Activated CD8-positive, alpha-beta memory T cell treated with anti-CD3 and anti-CD28 coated beads, Interleukin-2, amount 50 U/mL, for 24 hours (primary cell): ENCODE measurements at regions not wholly inside any gene's neighbourhood (a gene's known extent, or its start where the extent isn't known, plus 50 kb on each side); places are given as distances from the start of the nearest gene placed in this dataset.
A peak's percentile ranks its signal among the peaks of the same experiment; 100 is the strongest.

Experiments
- DNase-seq: peaks from one replicate; pipeline ENCODE4 v3.0.0-alpha.2; 2020; ENCODE audit errors: extremely low read depth

DNA sequence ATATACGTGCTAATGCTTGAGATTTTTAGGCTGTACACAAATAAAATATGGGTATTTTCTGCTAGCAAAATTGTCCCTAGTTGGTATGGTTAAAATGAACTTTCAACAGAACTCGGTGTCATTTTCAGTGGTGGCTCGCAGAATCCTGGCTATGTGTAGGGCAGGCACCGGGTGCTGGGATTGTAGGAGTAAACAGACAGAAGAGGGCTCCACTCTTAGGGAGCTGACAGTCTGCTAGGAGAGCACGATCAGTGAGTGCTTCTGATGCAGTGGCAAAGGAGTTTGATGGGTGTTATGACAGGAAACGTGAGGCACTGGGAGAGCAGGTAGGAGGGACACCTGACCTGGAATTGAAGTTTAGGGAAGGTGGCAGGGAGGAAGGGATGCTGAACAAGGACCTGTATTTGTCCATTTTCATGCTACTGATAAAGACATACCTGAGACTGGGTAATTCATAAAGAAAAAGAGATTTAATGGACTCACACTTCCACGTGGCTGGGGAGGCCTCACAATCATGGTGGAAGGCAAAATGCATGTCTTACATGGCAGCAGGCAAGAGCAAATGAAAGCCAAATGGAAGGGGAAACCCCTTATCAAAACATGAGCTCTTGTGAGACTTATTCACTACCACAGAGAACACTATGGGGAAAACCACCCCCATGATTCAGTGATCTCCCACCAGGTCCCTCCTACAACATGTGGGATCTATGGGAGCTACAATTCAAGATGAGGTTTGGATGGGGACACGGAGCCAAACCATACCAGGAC lies 105.4 kb upstream of the LCLAT1 start:
- DNase-seq = no peak

DNA sequence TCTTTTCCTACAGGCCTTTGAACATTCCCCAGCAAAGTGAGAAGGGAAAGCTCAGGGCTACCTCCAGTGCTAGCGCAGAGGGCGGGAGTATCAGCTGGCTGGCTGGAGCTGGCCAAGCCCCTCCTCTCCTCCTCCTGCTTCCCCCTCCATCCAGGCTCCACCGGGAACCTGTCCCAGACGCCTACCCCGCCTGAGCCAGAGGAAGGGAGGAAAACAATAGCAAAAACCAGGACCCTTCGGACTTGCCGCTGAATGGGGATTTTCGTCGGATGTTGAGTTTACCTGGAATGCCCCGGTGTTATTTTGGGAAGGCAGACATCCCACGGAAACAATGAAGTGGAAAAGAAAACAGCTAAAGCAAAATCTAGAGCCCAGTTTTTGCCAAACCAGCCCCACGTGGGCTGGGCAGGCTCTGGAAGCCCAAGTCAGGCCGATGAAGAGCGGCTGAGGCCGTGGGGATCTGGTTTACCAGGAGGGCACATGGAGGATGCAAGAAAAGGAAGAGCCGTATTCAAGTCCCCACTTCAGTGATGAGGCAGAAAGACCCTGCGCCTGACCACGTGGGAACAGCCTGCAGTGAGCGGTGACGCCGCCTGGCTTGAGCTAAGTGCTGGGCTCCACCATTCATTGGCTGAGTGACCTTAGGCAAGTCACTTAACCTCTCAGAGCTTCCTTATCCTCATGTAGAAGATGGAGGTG lies 100.4 kb upstream of the LCLAT1 start:
- no peak for DNase-seq

DNA sequence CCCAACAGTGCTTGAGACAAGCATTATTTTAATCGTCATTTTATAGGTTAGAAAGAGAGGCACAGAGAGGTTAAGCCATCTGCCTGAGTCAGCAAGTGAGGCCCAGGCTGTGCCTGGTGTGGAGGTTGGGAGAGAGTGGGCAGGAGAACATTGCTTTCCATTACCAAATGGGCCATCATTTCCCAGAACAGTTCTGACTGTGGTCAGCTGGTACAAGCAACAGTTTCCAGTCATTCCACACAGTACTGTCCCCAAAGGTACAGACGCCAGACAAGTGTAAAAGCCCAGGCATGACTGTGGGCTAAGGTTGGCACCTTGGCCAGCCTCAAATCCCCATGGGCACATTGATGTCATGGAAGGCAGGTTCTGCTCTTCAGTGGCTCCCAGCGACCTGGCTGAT lies 98.2 kb upstream of the LCLAT1 start:
- no peak for DNase-seq

- no peak for DNase-seq
These were observed 97.4 kb upstream of the LCLAT1 start for GRCh38 chr2:30349691-30350090.

- no peak for DNase-seq
These were observed 95.9 kb upstream of the LCLAT1 start for GRCh38 chr2:30351116-30351515.

GRCh38 chr2:30351949-30352348 lies 95.1 kb upstream of the LCLAT1 start:
- DNase-seq = no peak

- no peak for DNase-seq
These were observed 92.9 kb upstream of the LCLAT1 start for GRCh38 chr2:30354150-30354549.

GRCh38 chr2:30354621-30355020 lies 92.4 kb upstream of the LCLAT1 start:
- DNase-seq = no peak

GRCh38 chr2:30355306-30355705 lies 91.7 kb upstream of the LCLAT1 start:
- DNase-seq = no peak

DNA sequence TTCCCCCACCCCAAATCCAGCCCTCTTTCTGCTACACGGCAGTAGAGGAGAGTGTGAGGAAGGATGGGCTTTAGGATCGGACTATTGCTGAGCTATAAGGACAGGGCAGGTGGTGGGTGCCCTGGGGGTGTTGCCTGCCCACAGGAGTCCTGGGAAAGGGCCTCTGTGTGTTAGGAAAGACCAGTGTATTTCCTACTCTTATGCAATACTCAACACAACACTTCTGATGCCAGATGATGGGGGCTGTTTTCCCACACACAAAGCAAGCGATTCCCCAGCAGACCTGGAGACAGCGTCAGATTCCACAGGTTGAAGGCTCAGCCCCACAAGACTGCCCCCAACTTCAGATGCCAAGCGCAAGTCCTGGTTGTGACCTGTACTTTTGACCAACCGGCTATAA lies 91.0 kb upstream of the LCLAT1 start:
- DNase-seq = no peak

DNA sequence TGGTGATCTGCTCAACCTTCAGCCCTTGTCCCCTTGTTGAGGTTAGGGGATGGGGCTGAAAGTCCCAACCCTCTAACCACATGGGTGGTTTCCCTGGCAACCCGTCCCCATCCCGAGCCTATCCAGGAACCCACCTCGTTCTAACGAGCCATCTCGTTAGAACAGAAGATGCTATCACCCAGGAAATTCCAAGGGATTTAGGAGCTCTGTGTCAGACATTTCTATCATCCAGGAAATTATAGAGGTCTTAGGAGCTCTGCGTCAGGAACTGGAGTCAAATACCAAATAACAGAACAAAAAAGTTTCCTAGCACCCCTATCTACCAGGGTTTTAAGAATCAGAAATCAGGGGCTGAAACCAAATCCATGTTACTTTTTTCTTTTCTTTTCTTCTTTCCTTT lies 90.3 kb upstream of the LCLAT1 start:
- no peak for DNase-seq

DNA sequence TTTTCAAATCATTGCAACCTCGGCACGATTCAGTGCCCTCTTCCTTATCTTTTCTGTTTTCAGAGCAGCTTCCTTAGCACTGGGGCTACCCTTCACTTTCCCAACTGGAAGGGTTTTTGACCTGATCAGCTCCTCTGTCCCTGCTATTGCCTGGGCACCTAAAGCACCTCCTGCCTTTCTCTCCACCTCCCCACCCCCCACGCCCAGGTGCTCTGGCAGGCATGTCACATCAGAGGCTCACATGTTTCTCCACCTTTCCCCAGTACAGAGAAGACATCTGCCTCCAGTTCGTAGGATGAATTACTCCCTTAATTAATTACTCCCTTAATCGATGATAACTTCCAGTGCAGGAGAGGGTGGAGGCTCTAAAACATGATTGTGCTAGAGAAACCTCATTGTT lies 88.7 kb upstream of the LCLAT1 start:
- DNase-seq = no peak

DNA sequence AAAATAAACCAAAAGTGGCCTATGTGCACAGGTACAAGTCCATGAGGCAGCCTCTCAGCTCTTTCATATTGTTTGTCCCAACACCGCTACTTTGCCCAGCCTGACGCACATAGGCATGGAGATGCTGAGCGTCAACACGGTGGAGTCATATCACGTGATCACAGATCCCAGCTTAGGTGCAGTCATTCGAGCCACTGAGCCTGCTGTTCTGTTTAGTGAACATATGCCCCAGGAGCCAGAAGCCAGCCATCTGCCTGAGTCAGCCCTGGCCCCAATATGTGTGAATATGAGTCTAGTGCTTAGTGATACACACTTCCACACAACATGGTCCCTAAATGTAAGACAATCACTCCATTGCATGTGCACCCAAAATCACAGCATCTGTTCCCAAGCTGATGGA lies 88.2 kb upstream of the LCLAT1 start:
- DNase-seq = no peak

DNA sequence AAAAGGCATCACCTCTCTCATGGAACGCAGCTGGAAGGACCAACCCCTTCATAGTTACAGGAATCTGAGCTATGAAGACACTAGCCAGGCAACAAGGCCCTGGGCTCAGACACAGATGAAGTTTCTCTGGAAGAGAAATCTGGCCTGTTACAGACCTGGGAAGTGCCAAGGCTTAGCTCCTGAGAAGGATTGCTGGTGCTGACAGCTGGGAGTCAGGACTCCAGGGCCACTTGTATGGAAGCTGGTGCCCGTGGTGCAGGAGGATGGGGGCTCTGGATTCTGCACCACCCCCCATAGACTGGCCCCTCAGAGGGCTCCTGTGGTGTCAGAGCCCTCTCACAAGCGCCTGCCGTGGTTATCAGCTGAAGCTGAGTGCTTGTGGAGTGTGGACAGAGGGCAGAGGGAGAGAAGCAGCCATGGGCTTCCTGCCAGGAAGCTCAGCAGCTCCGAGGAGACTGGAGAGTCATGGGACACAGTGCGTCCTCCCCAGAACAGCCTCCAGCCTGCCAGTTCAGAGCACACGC lies 87.3 kb upstream of the LCLAT1 start:
- no peak for DNase-seq

DNA sequence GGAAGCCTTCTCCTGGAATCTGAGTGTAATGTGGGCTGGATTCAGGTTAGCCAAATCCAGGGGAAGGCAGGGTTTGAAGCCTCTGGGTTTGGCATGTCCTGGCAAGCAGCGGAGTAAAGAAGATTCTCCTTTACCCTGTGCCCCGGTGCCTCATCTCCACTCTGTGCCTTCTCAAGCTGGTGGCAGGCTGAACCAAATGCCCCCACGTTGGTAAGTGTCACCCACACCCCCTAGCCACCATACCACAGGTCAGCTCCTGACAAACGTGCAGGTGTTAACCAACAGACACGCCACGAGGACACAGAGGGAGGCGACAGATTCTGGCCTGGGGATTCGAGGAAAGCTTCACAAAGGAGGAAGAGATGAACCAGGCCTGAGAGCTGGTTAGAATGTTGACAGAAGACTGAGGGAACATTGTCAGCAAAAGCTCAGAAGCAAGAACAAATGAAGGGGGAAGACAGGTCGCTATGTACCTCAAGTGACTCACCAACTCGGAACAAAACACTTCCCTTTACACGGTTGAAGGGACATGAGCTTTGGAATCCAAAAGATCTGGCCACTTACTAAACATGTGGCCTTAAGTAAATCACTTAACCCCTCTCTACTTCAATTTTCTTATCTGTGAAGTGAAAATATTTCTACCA lies 85.2 kb upstream of the LCLAT1 start:
- no peak for DNase-seq

- DNase-seq = no peak
These were observed 84.5 kb upstream of the LCLAT1 start for GRCh38 chr2:30362468-30363081.

DNA sequence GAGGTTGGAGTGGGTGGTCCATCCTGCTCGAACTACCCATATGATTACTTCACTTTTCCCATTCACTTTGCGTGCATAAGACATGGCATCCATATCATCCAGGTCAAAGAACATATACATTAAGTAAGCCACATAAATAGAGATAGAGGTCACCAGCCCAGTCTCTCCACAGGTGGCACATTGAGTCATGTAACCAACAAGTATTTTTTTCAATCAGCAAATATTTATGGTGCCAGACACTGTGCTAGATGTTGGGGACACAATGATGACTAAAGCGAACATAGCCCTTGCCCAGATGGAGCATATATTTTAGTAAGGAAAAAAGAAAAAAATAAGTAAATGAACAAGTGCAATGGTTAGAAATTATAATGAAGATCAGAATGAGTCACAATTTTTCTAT lies 83.6 kb upstream of the LCLAT1 start:
- DNase-seq = no peak

DNA sequence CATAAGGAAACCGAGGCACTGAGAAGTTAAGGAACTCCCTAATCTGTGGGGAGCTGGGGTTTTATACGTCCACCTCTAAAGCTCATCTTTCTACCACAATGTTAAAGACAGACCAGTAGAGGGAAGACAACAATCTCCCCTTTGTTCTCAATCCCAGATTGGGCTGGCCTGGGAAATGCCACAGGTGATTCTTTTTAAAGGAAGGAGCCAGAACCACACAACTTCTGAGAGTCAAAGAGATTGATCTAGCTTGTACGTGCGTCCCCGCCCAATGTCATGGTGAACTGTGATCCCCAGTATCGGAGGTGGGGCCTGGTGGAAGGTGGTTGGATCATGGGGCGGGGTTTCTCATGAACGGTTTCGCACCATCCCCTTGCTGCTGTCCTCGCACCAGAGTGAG lies 81.8 kb upstream of the LCLAT1 start:
- no peak for DNase-seq

GRCh38 chr2:30366199-30366691 lies 80.8 kb upstream of the LCLAT1 start:
- peak; percentile 17 for DNase-seq

- DNase-seq = no peak
These were observed 79.6 kb upstream of the LCLAT1 start for GRCh38 chr2:30367232-30368070.

- DNase-seq = no peak
These were observed 78.8 kb upstream of the LCLAT1 start for GRCh38 chr2:30368258-30368657.
